Natural killer cell (primary cell): ENCODE measurements at regions not wholly inside any gene's neighbourhood (a gene's known extent, or its start where the extent isn't known, plus 50 kb on each side); places are given as distances from the start of the nearest gene placed in this dataset.

Experiments used
- ATAC-seq, 3 donors: fragments of 150-1000 bp in 2 of 3; fragments of 200-7000 bp in 1 of 3; cut with Tn5 transposase; 1 replicate in 1 of 3; 2 replicates in 2 of 3; pipeline ENCODE4 v1.10.0; 2021; ENCODE audit warnings: mild to moderate bottlenecking in 2 of 3, moderate library complexity in 2 of 3
- DNase-seq, 2 donors: peaks; one replicate each; pipeline versions ENCODE4 v3.0.0 to v3.0.0-alpha.2; 2013 to 2021; ENCODE audit warnings: mixed read lengths in 1 of 2
- H3K27ac ChIP-seq: one replicate; pipeline ENCODE4 v1.5.1; 2013; ENCODE audit warnings: mild to moderate bottlenecking, low read length
- H3K27me3 ChIP-seq: one replicate; pipeline ENCODE4 v1.6.1; 2013; ENCODE audit warnings: low read length; ENCODE audit not compliant: control insufficient read depth, insufficient read depth
- H3K36me3 ChIP-seq: one replicate; pipeline ENCODE4 v1.6.1; 2013; ENCODE audit warnings: low read length; ENCODE audit not compliant: control insufficient read depth, insufficient read depth
- H3K4me1 ChIP-seq: one replicate; pipeline ENCODE4 v1.6.1; 2013; ENCODE audit warnings: low read length; ENCODE audit not compliant: control insufficient read depth, insufficient read depth
- H3K4me3 ChIP-seq: one replicate; pipeline ENCODE4 v1.5.1; 2013; ENCODE audit warnings: low read length
- H3K9me3 ChIP-seq: one replicate; pipeline ENCODE4 v1.6.1; 2013; ENCODE audit warnings: low read length; ENCODE audit not compliant: control insufficient read depth, insufficient read depth
- H3K27ac Mint-ChIP-seq, 2 donors: one replicate each; pipeline ENCODE4 v1.8.0; 2022; ENCODE audit warnings: mild to moderate bottlenecking in 2 of 2, mixed read lengths in 2 of 2, moderate library complexity in 1 of 2
- H3K27me3 Mint-ChIP-seq, 2 donors: one replicate each; pipeline ENCODE4 v1.8.0; 2022; ENCODE audit warnings: low read depth in 2 of 2, mixed read lengths in 2 of 2
- H3K36me3 Mint-ChIP-seq: one replicate; pipeline ENCODE4 v1.8.0; 2022; ENCODE audit warnings: mixed read lengths
- H3K4me1 Mint-ChIP-seq, 2 donors: one replicate each; pipeline ENCODE4 v1.8.0; 2022; ENCODE audit warnings: mixed read lengths in 2 of 2
- H3K4me3 Mint-ChIP-seq: one replicate; pipeline ENCODE4 v1.8.0; 2022; ENCODE audit warnings: mild to moderate bottlenecking, moderate library complexity, mixed read lengths
- H3K9me3 Mint-ChIP-seq, 2 donors: one replicate each; pipeline ENCODE4 v1.8.0; 2022; ENCODE audit warnings: mixed read lengths in 2 of 2
- WGBS: methylation state at CpG from one replicate; pipeline ENCODE4 v1.1.7; 2013; ENCODE audit warnings: missing lambda C conversion rate; ENCODE audit not compliant: insufficient coverage; 5-methylcytosine and 5-hydroxymethylcytosine counted together
- intact Hi-C: fragments of 100-400 bp; cut with micrococcal nuclease; formaldehyde crosslinking; loops from one replicate; pipeline ENCODE4 v1.14.2; 2022
- TF ChIP-seq, protein P1 (sequence below): fragments of 200-600 bp; IDR thresholded peaks from one replicate; pipeline ENCODE4 v1.8.0; 2022; ENCODE audit warnings: antibody characterized with exemption

DNA sequence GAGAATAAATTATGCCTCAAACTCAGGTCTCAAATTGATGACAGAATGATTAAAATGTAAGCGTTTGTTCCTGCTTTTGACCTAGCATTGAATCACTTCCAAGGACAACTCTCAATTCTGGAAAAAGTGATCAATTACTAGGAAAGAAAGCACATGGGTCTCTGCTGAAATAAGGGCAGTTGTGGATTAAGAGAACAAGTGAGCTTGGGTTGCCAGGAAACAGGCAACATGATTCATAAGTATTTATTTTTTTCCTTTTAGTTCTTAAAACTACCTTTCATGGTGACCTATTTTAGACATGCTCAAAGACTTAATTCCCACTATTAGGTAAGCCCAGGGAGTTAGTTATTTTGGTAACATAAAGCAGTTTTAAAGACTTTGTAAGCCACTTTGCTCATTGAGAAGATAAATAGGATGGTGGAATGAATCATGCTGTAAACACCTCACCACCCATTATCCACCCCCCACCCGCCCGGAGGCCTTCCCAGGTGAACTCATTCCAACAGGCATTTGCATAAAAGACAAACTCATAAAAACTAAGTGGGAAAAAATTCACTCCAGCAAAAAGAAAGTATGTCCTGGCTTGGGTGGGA lies 728.3 kb downstream of the SORCS1 start:
- Histone ChIP-seq H3K9me3 (peaks cover 2% of the 10 kb centered on the region), H3K27ac (no peak overlapping the region), H3K36me3 (no peaks in the 10 kb centered on the region), H3K4me3 (no peak overlapping the region), H3K4me1 (no peaks in the 10 kb centered on the region), H3K27me3 (no peaks in the 10 kb centered on the region)
- DNase-seq (no peak), ATAC-seq (no peak)
- Mint-ChIP-seq H3K9me3 (peaks cover 0 to 6% of the 10 kb centered on the region in 2 donors), H3K27me3 (no peaks in the 10 kb centered on the region), H3K36me3 (no peaks in the 10 kb centered on the region), H3K27ac (no peak overlapping the region), H3K4me1 (no peaks in the 10 kb centered on the region), H3K4me3 (no peak overlapping the region)
- 91% methylated on average over 1 of the region's 3 CpGs for WGBS
- TF ChIP-seq, protein P1, sequence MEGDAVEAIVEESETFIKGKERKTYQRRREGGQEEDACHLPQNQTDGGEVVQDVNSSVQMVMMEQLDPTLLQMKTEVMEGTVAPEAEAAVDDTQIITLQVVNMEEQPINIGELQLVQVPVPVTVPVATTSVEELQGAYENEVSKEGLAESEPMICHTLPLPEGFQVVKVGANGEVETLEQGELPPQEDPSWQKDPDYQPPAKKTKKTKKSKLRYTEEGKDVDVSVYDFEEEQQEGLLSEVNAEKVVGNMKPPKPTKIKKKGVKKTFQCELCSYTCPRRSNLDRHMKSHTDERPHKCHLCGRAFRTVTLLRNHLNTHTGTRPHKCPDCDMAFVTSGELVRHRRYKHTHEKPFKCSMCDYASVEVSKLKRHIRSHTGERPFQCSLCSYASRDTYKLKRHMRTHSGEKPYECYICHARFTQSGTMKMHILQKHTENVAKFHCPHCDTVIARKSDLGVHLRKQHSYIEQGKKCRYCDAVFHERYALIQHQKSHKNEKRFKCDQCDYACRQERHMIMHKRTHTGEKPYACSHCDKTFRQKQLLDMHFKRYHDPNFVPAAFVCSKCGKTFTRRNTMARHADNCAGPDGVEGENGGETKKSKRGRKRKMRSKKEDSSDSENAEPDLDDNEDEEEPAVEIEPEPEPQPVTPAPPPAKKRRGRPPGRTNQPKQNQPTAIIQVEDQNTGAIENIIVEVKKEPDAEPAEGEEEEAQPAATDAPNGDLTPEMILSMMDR = no peak
- intact Hi-C loops = no loop called here

- Mint-ChIP-seq H3K9me3 (peaks cover 0 to 2% of the 10 kb centered on the region in 2 donors), H3K27ac (no peak overlapping the region), H3K4me3 (no peak overlapping the region), H3K36me3 (no peaks in the 10 kb centered on the region), H3K4me1 (no peaks in the 10 kb centered on the region), H3K27me3 (no peaks in the 10 kb centered on the region)
- no peaks in the 10 kb centered on the region for H3K36me3 ChIP-seq
- no peaks in the 10 kb centered on the region for H3K27me3 ChIP-seq
- H3K9me3 ChIP-seq = peaks cover 2% of the 10 kb centered on the region
- 71% methylated on average over 1 of the region's 1 CpG for WGBS
- H3K4me1 ChIP-seq = no peaks in the 10 kb centered on the region
- H3K27ac ChIP-seq = no peak overlapping the region
- no peak for DNase-seq
- intact Hi-C loops = no loop called here
- H3K4me3 ChIP-seq = no peak overlapping the region
- TF ChIP-seq, protein P1 = no peak
- no peak for ATAC-seq
These were observed 729.4 kb downstream of the SORCS1 start for GRCh38 chr10:106435081-106435480.

GRCh38 chr10:106424981-106425380 lies 739.5 kb downstream of the SORCS1 start:
- Histone ChIP-seq H3K4me1 (no peaks in the 10 kb centered on the region), H3K9me3 (no peaks in the 10 kb centered on the region), H3K27ac (no peak overlapping the region), H3K36me3 (no peaks in the 10 kb centered on the region), H3K4me3 (no peak overlapping the region), H3K27me3 (no peaks in the 10 kb centered on the region)
- Mint-ChIP-seq H3K36me3 (no peaks in the 10 kb centered on the region), H3K4me1 (no peaks in the 10 kb centered on the region), H3K4me3 (no peak overlapping the region), H3K27me3 (no peaks in the 10 kb centered on the region), H3K27ac (no peak overlapping the region), H3K9me3 (peaks cover 11 to 14% of the 10 kb centered on the region in 2 donors)
- no peak for ATAC-seq
- no peak for DNase-seq
- 33% methylated on average over 1 of the region's 1 CpG for WGBS
- TF ChIP-seq, protein P1 = no peak
- intact Hi-C loops = no loop called here

DNA sequence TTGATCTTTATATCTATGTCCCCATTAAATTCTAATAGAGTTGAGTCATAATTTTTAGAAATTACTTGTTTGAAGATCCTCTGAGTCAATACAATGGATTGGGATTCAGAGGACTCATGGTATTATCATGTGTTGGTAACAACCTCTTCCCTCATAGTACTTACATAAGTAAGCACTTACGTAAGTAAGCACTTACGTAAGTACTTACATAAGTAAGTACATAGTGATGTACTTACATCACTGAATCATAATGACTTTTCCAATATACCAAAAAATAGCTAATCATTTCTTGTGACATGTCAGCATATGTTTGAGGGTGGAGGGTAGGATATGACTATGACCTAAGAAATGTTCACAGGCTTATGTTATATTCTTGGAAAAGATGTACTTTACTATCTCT lies 740.5 kb downstream of the SORCS1 start:
- no CpG with 5 or more reads among the region's 2 CpGs for WGBS
- Histone ChIP-seq H3K4me3 (no peak overlapping the region), H3K4me1 (no peaks in the 10 kb centered on the region), H3K27ac (no peak overlapping the region), H3K27me3 (no peaks in the 10 kb centered on the region), H3K36me3 (no peaks in the 10 kb centered on the region), H3K9me3 (no peaks in the 10 kb centered on the region)
- Mint-ChIP-seq H3K27ac (no peak overlapping the region), H3K27me3 (no peaks in the 10 kb centered on the region), H3K36me3 (no peaks in the 10 kb centered on the region), H3K4me3 (no peak overlapping the region), H3K4me1 (no peaks in the 10 kb centered on the region), H3K9me3 (peaks cover 7 to 12% of the 10 kb centered on the region in 2 donors)
- intact Hi-C loops = no loop called here
- DNase-seq (no peak), ATAC-seq (no peak)
- TF ChIP-seq, protein P1 = no peak
